NCI-H345 treated with DMSO at 0.1 percent for 48 hours (cell line): ENCODE measurements at regions not wholly inside any gene's neighbourhood (a gene's known extent, or its start where the extent isn't known, plus 50 kb on each side); places are given as distances from the start of the nearest gene placed in this dataset.
"Not testable (repeated sequence)": the region's sequence is repeated elsewhere in the genome, so short reads cannot be mapped to it uniquely, and the experiment has no call there.

Experiments
- DNase-seq: peaks from one replicate; lab custom pipeline; 2025; ENCODE audit not compliant: unreplicated experiment; lab: John Stamatoyannopoulos, UW

GRCh38 chr7:68205826-68206225 is 1209.2 kb downstream of the TYW1 start:
- no peak for DNase-seq

DNA sequence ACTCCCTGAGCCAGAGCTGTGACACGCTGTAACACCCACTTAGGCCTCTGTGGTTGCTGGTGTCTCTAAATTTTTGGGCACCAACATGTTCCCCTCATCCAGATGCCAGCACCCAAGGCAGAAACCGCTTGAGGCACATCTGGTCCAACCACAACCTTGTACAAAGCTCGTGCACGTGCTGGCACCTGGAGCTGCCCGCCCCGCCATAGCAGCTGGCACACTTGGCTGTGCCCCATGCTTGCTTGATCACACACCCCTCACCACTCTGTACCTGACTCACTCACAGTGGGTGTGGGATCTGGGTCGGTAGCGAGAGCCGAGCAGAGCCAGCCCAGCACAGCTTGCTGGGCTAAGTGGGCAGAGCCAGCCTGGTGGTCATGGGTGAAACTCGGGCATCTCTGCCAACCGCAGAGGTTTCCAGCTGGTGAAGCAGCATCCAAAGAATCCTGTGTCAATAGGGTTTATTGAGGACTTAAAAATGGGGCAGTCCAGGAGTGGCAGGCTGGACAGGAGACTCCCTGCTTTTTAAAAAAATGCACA is 1210.4 kb downstream of the TYW1 start:
- no peak for DNase-seq

- no peak for DNase-seq
These were observed 1211.0 kb downstream of the TYW1 start for GRCh38 chr7:68207676-68208075.

DNA sequence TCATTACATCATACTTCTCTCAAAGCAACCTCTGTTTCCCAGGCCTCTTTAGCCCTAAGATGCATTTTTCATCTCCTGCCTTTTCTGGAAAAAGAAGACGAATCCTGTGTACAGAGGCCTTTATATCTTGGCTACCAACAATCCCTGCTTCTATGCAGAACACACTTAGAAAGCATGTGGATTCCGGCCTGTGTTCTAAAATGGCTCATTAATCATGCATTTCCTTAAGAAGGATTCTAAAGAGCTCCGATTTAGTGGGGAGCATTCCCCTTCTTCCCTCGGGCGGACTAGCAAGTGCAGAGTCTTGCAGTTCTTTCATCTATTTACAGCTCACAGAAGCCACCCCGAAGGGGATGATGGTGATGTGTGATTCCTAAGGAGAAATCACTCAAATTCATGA is 1212.9 kb downstream of the TYW1 start:
- DNase-seq, result no peak

DNA sequence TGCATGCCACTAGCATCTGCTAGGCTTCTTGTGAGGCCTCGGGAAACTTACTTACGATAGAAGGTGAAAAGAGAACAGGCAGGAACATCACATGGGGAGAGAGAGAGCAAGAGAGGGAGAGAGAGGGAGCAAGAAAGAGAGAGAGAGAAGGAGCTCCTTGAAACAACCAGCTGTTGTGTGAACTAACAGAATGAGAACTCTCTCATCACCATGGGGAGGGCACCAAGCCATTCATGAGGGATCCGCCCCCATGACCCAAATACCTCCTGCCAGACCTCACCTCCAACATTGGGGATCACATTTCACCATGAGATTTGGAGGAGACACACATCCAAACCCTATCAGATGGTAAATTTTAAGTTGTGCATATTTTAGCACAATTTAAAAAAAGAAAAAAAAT is 1217.2 kb downstream of the TYW1 start:
- no peak for DNase-seq

DNA sequence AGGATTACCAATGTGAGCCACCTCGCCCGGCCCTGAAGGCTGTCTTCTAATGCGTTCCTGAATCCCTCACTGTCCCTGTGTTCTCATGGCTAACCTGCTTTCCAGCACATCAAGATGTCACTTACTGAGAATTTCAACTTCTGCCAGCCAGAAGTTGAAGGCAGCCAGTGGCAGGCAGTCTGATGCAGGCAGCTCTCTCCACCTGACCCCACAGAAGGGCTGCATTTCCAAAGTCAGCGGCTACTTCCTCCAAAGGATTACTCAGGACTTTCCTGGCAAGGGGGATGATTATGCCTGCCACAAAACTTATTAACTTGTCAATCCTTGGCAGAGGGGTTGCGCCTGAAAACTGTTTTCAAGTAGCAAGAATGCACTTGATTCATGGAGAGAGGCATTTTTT is 1219.4 kb downstream of the TYW1 start:
- DNase-seq, result no peak

GRCh38 chr7:68217426-68217825 is 1220.8 kb downstream of the TYW1 start:
- DNase-seq, result no peak

DNA sequence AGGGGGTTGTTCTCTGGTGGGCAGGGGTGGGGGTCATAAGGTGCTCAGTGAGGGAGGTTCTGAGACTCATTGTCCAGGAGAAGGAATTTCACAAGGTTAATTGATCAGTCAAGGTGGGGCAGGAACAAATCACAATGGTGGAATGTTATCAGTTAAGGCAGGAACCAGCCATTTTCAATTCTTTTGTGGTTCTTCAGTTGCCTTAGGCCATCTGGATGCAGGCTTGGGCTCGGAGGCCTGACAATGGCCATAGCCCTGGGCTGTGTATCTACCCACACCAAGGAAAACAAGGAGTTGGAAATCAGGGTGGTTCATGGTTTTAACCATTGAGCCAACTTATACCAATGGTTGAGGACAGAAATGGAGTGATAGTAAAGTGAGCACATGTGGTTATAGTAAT is 1221.8 kb downstream of the TYW1 start:
- DNase-seq, result no peak

GRCh38 chr7:68222311-68222710 is 1225.7 kb downstream of the TYW1 start:
- no peak for DNase-seq

GRCh38 chr7:68224041-68224741 is 1227.6 kb downstream of the TYW1 start:
- DNase-seq, result no peak

DNA sequence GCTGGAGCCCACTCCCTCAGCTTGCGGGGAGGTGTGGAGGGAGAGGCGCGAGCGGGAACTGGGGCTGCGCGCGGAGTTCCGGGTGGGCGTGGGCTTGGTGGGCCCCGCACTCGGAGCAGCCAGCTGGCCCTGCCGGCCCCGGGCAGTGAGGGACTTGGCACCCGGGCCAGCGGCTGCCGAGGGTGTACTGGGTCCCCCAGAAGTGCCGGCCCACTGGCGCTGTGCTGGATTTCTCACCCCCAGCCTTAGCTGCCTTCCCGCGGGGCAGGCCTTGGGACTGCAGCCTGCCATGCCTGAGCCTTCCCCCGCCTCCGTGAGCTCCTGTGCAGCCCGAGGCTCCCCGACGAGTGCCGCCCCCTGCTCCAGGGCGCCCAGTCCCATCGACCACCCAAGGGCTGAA is 1234.4 kb downstream of the TYW1 start:
- DNase-seq, result not testable (repeated sequence)

GRCh38 chr7:68235937-68236336 is 1239.3 kb downstream of the TYW1 start:
- DNase-seq, result no peak

GRCh38 chr7:68238204-68238805 is 1241.7 kb downstream of the TYW1 start:
- no peak for DNase-seq

- DNase-seq, result no peak
These were observed 1246.5 kb downstream of the TYW1 start for GRCh38 chr7:68243128-68243527.

GRCh38 chr7:68244389-68244788 is 1247.8 kb downstream of the TYW1 start:
- DNase-seq, result no peak

- DNase-seq, result no peak
These were observed 1249.1 kb downstream of the TYW1 start for GRCh38 chr7:68245688-68246087.

DNA sequence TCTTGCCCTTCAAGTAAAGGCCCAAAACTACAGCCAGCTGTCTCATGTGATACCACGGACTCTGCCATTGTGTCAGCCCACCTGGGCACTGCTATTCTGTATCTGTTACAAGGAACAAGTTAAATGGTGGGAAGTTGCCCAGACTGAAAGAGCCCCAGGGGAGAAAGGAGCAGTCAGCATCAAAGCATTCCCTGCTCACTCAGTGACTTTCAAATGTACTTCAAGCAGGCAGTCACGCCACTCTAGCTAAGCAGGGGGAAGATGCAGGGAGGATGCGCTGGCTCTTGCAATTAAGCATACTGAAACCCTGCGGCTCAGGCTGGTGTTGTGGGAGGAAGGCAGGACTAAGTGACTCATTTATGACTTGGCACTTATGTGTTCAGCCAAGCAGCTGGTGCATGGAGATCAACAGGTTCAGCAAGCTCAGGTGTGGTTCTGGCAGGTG is 1249.6 kb downstream of the TYW1 start:
- peak; percentile 85 for DNase-seq

DNA sequence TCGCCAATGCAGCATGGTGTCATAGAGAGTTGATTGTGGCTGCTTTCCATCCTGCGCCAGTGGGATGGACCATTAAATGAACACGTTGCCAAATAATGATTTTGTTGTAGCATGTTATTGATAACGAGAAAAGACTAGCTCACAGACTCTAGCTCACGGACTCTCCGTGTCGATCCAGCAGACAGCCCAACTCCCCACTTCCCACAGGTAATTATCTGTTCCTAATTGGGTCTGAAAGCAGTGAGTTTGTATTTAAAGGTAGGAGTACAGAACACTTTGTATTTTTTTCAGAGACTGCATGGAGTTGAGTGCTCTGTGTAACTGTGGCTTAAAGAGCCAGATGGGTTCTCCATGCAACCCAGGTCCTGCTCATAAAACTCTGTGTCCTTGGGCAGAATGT is 1250.5 kb downstream of the TYW1 start:
- DNase-seq, result no peak

GRCh38 chr7:68247571-68247970 is 1250.9 kb downstream of the TYW1 start:
- no peak for DNase-seq

- DNase-seq, result no peak
These were observed 1252.3 kb downstream of the TYW1 start for GRCh38 chr7:68248973-68249372.

DNA sequence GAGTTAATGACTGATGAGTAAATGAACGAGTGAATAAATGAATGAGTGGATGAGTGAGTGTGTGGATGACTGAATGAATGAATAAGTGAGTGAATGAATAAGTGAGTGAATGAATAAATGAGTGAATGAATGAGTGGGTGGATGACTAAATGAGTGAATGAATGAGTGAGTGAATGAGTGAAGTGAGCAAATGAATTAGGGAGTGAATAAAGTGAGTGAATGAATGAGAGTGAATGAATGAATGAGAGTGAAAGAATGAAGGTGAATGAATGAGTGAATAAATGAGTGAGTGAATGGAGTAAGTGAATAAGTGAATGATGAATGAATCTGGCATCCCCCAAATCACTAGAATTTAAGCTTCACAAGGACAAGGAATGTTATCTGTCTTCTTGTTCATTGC is 1253.0 kb downstream of the TYW1 start:
- no peak for DNase-seq

DNA sequence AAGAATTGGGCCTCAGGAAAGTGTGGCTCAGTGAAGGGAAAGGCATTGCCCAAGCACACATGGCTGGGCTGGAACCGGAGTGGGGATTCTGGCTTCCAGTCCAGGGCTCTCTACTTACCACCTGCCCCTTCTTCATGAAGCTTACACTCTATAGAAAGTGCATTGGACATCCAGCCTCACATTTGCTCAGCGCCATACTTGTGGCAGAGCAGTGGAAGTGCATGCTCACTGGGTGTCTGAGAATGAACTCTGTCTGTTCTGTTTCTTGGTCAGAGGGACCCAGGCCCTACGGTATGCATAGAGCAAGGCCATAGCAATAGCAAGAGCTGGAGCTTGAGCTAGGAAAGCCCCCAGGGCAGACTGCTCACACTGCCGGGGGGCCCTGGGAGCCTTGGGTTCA is 1253.5 kb downstream of the TYW1 start:
- no peak for DNase-seq

GRCh38 chr7:68254815-68255214 is 1258.2 kb downstream of the TYW1 start:
- not testable (repeated sequence) for DNase-seq
